Parathyroid adenoma (tissue), 2 donors: ENCODE measurements at regions not wholly inside any gene's neighbourhood (a gene's known extent, or its start where the extent isn't known, plus 50 kb on each side); places are given as distances from the start of the nearest gene placed in this dataset.

Experiments used
- H2AFZ ChIP-seq: fragments of 300-600 bp; sonication (generic); one replicate; pipeline ENCODE4 v1.7.0; 2017; ENCODE audit warnings: antibody characterized with exemption, mild to moderate bottlenecking
- H3K27ac ChIP-seq: fragments of 300-600 bp; sonication (generic); one replicate; pipeline ENCODE4 v1.7.0; 2017
- H3K27me3 ChIP-seq: fragments of 300-600 bp; sonication (generic); one replicate; pipeline ENCODE4 v1.7.0; 2017; ENCODE audit warnings: low read length; ENCODE audit not compliant: control insufficient read depth, insufficient read depth
- H3K36me3 ChIP-seq: fragments of 300-600 bp; sonication (generic); one replicate; pipeline ENCODE4 v1.7.0; 2017; ENCODE audit warnings: low read length; ENCODE audit not compliant: control insufficient read depth, insufficient read depth
- H3K4me1 ChIP-seq: fragments of 300-600 bp; sonication (generic); one replicate; pipeline ENCODE4 v1.7.0; 2017; ENCODE audit warnings: control low read depth
- H3K4me2 ChIP-seq: fragments of 300-600 bp; sonication (generic); one replicate; pipeline ENCODE4 v1.7.0; 2017; ENCODE audit warnings: low read length
- H3K4me3 ChIP-seq: fragments of 300-600 bp; sonication (generic); one replicate; pipeline ENCODE4 v1.7.0; 2017; ENCODE audit warnings: low read depth, low read length
- H3K79me2 ChIP-seq: fragments of 300-600 bp; sonication (generic); one replicate; pipeline ENCODE4 v1.7.0; 2017; ENCODE audit warnings: control low read depth
- H3K9ac ChIP-seq: fragments of 300-600 bp; sonication (generic); one replicate; pipeline ENCODE4 v1.7.0; 2017; ENCODE audit warnings: mild to moderate bottlenecking
- H3K9me3 ChIP-seq: fragments of 300-600 bp; sonication (generic); one replicate; pipeline ENCODE4 v1.7.0; 2017; ENCODE audit warnings: low read length; ENCODE audit not compliant: control insufficient read depth
- TF ChIP-seq, protein P1 (sequence below): fragments of 300-600 bp; sonication (generic); IDR thresholded peaks from one replicate; pipeline ENCODE4 v1.7.0; 2017; ENCODE audit warnings: antibody characterized with exemption, mild to moderate bottlenecking
- donor health status: primary hyperparathyroidism.

DNA sequence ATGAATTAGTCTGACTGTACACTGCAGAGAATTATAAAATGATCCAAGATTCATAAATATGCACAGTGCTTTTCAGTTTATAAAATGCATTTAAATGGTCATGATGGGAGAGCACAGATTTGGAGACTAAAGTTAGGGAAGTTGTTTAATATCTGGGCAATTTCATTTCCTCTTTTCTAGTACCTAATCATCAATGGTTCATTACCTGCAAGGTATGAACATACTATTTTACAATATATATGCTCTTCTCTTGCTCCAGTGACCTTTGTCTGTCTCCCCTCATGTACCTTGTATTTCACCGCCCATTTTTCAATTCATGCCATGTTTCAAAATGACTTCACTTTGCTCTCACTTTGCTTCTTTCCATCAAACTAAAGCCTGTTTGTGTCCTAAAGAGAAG lies 114.5 kb downstream of the SUCNR1 start:
- no peaks in the 10 kb centered on the region for H3K9me3 ChIP-seq
- no peak overlapping the region for H3K4me3 ChIP-seq
- H3K79me2 ChIP-seq = no peaks in the 10 kb centered on the region

DNA sequence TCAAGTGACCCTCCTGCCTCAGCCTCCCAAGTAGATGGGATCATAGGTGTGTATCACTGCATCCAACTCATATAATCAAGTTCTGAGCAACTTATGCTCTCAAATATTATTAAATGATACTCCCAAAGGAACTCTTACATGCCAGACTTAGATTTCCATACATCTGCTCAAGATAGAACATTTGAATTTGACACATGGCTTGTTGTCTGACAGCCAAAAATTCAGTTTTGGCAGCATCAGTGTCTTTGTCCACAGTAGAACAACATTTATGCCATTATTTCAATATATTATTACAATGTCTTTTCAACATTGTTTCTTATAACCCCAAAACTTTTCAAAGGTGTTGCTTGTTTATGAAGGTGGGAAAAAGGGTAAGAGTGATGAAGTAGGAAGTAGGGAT lies 116.2 kb downstream of the SUCNR1 start:
- Histone ChIP-seq H3K9me3 (no peaks in the 10 kb centered on the region), H3K79me2 (no peaks in the 10 kb centered on the region), H3K9ac (no peak overlapping the region), H3K27ac (no peak overlapping the region), H2AFZ (no peak overlapping the region), H3K4me1 (no peaks in the 10 kb centered on the region), H3K36me3 (no peaks in the 10 kb centered on the region), H3K4me3 (no peak overlapping the region), H3K27me3 (no peaks in the 10 kb centered on the region), H3K4me2 (no peak overlapping the region)
- TF ChIP-seq, protein P1, sequence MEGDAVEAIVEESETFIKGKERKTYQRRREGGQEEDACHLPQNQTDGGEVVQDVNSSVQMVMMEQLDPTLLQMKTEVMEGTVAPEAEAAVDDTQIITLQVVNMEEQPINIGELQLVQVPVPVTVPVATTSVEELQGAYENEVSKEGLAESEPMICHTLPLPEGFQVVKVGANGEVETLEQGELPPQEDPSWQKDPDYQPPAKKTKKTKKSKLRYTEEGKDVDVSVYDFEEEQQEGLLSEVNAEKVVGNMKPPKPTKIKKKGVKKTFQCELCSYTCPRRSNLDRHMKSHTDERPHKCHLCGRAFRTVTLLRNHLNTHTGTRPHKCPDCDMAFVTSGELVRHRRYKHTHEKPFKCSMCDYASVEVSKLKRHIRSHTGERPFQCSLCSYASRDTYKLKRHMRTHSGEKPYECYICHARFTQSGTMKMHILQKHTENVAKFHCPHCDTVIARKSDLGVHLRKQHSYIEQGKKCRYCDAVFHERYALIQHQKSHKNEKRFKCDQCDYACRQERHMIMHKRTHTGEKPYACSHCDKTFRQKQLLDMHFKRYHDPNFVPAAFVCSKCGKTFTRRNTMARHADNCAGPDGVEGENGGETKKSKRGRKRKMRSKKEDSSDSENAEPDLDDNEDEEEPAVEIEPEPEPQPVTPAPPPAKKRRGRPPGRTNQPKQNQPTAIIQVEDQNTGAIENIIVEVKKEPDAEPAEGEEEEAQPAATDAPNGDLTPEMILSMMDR = no peak

More for the DNA sequence above, 114.5 kb downstream of the SUCNR1 start:
- no peak overlapping the region for H3K27ac ChIP-seq
- H3K27me3 ChIP-seq = no peaks in the 10 kb centered on the region
- H3K36me3 ChIP-seq = no peaks in the 10 kb centered on the region
- no peak overlapping the region for H2AFZ ChIP-seq
- no peak overlapping the region for H3K4me2 ChIP-seq
- no peak overlapping the region for H3K9ac ChIP-seq
- no peaks in the 10 kb centered on the region for H3K4me1 ChIP-seq
- TF ChIP-seq, protein P1 = no peak

DNA sequence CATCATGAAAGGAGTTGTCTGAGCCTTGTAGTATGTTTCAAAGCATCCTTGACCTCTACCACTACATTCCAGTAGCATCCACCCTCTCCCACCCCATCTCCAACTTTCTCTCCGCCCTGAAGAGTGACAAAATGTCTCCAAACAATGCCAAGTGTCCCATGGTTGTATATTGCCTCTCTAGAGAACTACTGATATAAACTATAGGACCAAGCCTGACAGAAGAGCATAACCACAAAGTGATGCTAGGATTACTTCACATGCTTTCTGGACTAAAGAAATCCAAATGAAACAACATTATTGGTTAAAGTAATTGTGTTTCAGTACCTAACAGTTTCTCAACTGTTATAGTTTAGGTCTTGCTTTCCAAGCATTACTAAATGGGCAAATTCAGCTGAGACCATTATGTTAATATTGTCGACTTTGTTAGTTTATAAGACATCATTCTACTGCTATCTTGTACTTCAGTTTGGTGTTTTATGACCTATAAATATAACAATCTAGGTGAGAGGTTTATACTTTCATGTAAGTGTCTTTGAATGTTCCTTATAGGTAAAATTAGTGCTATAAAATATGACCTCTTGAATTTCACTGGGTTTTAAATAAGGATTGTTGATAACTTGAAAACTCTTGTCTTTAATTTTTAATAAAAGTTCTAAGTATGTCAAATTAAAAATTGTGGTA lies 117.4 kb downstream of the SUCNR1 start:
- H3K27me3 ChIP-seq = no peaks in the 10 kb centered on the region
- TF ChIP-seq, protein P1 = no peak

DNA sequence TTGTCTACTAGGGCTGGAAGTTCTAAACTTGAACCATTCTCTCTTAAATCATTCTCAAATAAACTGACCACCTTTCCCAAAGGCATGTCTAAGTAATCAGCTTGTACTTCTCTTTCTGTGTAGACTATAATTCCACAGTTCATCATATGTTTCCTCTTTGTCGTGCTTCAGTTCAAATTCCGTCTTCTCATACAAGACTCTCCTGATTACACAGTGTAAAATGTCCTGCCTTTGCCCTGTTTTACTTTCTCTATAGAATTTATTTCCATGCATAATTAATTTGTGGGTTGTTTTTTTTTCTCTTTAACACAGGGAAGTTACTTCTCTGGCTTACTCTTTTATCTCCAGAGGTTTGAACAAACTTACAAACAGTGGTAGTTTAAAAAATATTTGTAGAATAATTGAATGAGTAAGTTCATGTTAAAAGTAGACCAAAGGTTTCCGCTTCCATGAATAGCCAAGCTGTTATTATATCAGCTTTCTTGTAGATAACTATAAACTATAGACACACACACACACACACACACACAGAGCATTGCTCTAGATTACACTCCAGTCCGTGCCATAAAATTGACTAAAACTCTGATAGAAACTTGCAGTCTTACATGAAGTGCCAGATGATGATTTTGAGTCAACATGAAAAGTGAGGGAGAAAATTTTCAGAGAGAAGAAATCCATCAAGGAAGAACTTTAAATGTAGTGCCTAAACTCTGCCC lies 119.0 kb downstream of the SUCNR1 start:
- Histone ChIP-seq H3K79me2 (no peaks in the 10 kb centered on the region), H2AFZ (no peak overlapping the region), H3K4me3 (no peak overlapping the region), H3K4me2 (no peak overlapping the region), H3K4me1 (no peaks in the 10 kb centered on the region), H3K36me3 (no peaks in the 10 kb centered on the region), H3K9me3 (no peaks in the 10 kb centered on the region), H3K9ac (no peak overlapping the region), H3K27me3 (no peaks in the 10 kb centered on the region), H3K27ac (no peak overlapping the region)
- TF ChIP-seq, protein P1 = no peak

More for the DNA sequence above, 117.4 kb downstream of the SUCNR1 start:
- no peaks in the 10 kb centered on the region for H3K36me3 ChIP-seq
- H3K4me1 ChIP-seq = no peaks in the 10 kb centered on the region
- no peak overlapping the region for H3K9ac ChIP-seq
- H3K27ac ChIP-seq = no peak overlapping the region
- no peak overlapping the region for H2AFZ ChIP-seq
- H3K9me3 ChIP-seq = no peaks in the 10 kb centered on the region
- no peak overlapping the region for H3K4me3 ChIP-seq
- no peak overlapping the region for H3K4me2 ChIP-seq
- H3K79me2 ChIP-seq = no peaks in the 10 kb centered on the region
